Anterior cingulate cortex (tissue), 58 donors: ENCODE measurements at regions not wholly inside any gene's neighbourhood (a gene's known extent, or its start where the extent isn't known, plus 50 kb on each side); places are given as distances from the start of the nearest gene placed in this dataset.

ENCODE experiments used
- DNase-seq, 58 donors: peaks; one replicate each; lab custom pipeline; 2025; lab: John Stamatoyannopoulos, UW

DNA sequence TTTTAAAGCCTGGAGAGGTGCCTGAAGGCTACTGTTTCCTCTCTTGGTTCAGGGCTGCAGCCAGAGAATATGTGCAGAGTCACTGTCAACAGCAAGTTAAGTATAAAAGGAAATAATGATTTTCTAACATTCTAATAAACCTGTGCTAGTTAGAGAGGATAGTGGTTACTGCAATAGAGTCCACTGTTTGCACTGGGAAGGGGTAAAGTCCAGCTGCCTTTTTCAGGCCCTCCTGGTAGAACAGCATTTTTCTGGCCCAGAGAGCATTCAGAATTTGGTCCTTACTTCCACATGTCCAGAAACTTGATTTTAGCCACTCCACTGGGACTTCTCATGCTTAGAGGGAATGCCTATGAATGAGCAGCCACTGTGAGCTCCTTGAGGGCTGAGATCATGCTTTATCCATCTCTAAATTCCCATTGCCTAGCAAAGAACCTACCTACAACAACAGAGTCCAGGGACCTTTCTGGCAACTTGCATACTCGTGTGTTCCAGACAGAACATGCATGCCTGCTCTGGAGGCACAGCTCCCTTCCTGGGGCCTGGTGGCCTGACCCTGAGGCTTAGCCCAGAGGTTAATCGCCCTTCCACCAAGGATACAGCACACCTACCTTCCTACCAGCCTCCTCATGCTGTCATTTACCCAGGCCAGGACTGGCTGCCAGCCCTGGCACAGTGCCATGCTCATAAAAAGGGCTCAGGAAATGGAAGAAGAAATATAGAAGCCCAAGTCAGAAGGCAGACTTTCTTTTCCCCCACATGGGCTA is 50.3 kb upstream of the ATP13A3 start:
- DNase-seq: peak in 1 of 58 donors; percentile 13
